HG02840 (cell line): ENCODE measurements at regions not wholly inside any gene's neighbourhood (a gene's known extent, or its start where the extent isn't known, plus 50 kb on each side); places are given as distances from the start of the nearest gene placed in this dataset.

Source experiments
- ATAC-seq: cut with Tn5 transposase; IDR thresholded peaks from one replicate; pipeline ENCODE4 v1.9.1; 2021; ENCODE audit warnings: mild to moderate bottlenecking, moderate library complexity, moderate number of reproducible peaks; ENCODE audit not compliant: unreplicated experiment, low FRiP score

DNA sequence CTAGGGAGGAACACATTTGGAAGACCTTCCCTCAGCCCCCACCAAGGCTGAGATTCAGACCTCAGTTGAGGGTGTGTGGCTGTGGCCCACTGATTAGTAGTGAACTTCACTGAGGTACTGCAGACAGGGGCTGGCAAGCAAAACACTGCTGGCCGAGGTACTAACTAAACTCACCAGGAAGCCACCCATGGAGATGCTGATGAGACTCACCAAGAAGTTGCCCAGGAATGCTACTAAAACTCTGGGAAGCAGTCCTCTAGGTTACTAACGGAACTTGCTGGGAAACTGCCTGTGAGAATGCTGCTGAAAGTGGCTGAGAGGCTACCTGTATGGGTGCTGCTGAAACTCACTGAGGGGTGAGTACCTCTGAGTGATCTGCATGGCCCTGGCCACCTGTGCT is 372.4 kb upstream of the RPS6KA3 start:
- no peak for ATAC-seq

DNA sequence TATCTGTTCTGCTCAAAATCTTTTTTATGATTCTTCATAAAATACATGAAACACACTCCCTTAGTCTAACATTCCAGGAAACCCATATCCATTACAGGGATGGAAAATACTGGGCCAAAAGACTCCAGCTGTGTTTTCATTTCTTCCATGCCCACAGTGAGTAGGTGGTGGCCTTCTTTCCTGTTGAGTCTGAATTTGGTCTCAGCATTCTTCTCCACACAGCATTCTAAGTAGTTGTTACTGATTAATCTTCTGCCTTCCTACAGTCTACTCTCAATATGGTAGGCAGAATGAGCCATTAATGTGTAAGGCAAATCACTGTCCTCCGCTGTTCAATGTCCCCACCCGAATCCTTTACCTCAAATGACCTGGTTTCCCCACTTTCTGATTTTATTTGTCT is 370.6 kb upstream of the RPS6KA3 start:
- ATAC-seq: no peak

DNA sequence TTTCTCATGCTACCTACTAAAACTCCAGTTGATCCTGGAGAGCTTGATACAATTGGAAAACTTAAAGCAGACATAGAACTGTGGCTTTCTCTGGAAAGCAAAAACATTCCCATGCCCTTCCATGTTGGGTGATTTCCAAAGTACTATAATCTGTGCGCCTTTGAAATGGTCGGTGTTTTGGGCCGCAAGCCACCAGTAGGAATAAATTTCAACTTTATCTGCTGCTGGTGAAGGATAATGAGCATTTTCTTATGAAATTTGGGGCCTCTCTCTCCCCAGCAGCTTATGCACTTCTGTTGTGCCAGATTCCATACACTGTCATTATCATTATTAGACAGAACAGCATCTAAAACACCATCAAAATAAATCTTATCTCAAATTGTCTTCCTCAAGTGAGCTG is 366.7 kb upstream of the RPS6KA3 start:
- ATAC-seq: no peak

DNA sequence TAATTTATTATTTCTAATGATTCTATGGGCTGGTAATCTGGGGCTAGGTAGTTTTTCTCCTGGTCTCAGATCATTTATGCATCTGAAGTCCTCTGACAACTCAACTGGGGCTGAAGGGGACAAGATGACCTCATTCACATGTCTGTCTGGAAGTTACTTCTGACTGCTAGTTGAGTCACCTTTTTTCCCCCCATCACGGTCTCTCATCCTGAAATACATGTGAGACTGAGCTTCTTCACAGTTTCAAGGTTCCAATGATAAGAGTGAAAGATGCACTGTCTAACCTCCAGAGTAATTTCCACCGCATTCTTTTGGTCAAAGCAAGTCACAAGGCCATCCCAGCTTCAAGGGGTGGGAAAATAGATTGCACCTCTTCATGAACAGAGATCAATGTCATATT is 356.7 kb upstream of the RPS6KA3 start:
- no peak for ATAC-seq

DNA sequence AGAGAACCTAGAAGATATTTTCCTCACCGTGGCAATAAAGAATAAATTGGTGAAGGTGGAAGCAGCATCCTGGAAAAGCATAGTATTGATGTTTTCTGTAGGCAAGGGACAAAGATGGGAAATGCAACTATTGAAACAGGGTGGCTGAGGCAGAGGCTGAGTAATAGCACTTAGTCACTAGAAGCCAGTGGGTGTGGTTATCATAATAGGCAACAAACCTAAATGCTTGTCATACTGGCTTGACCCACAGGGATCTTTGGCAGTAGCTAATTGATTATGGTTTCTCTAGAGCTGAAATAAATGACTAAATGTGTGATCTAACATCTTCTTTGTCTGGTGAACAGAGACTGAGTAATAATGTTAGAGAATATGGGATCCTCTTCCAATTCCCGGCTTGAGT is 353.6 kb upstream of the RPS6KA3 start:
- no peak for ATAC-seq

DNA sequence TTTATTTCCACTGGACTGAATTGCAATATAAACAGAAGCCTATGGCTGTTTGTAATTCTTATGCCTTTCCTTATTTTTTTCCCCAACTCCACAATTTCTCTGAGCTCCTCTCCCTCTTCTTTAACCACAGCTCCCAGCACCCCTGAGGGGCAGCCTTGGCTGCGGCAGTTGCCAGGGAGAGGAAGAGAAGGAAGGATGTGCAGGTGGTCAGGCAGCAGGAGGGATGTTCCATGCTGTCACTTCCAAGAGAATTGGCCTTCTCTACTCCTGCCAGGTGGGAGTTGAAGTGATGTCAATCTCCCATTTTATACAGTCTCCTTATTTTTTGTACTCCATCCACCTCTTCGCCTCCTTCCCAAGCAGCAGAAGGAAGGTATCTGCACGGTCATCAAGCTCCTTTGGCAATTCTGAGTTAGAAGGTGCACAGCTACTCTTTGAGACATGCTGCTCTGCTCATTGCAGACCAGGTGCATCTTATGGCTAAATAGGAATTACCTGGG is 343.3 kb upstream of the RPS6KA3 start:
- ATAC-seq: no peak

DNA sequence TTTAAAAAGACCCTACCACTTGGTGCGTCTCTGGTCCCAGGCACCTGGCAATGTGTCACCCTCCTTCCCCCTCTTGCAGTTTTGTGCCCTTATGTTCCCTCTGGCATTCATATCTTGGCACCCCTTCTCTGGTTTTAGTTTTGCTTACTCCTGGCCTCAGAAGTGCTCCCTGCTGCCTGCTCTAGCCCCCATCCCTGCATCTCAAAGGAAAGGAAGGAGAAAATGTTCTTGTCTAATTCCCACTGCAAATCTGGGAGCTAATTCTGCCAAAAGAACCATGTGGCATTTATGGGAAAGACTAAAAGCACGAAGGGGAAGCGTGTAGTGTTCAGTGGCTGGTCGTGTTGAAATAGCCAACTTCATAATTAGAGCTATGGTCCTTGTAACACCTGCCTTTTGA is 340.1 kb upstream of the RPS6KA3 start:
- no peak for ATAC-seq

DNA sequence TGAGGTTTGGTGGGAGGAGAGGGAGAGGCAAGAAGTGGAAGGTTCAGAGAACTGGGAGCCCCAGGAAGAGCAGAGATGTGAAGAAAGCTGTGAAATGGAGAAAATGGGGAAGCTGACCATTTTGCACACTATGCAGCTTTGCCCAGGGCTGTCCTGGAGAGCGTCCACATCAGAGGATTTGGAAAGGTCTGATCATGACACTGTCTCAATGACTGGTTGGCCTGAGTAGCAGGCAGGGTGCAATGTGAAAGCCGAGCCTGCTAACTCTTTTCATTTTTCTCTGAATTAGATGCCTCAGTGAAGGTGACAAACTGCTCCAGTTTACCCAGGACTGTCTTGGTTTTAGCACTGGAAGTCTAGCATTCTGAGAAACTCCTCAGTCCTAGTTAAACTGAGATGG is 330.1 kb upstream of the RPS6KA3 start:
- ATAC-seq: no peak

DNA sequence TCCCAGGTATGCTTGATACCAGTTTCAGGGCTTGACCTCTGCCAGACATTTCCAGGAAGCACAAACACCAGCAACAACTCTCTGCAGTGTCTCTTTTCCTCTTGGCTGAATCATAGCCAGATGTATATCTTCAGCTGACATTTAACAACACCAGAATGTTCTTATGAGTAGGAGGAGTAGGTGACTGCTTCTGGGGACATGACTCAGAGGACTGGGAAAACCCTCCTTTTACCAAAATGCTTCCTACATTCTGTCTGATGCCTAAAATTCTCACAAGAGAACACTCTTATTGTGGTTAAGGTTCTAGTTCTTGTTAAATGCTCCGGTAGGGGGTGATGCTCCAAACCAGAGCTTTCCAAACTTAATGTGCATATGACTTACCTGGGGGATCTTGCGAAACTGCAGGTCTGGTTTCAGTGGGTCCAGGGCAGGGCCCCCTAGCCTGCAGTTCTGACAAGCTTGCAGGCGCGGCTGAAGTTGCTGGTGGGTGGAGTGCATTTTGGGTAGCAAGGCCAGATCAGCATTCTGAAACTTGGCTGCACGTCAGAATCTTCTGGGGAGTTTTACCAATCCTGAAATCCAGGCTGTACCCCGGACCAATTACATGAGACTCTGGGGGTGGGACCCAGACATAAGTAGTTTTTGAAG is 329.3 kb upstream of the RPS6KA3 start:
- ATAC-seq: no peak

DNA sequence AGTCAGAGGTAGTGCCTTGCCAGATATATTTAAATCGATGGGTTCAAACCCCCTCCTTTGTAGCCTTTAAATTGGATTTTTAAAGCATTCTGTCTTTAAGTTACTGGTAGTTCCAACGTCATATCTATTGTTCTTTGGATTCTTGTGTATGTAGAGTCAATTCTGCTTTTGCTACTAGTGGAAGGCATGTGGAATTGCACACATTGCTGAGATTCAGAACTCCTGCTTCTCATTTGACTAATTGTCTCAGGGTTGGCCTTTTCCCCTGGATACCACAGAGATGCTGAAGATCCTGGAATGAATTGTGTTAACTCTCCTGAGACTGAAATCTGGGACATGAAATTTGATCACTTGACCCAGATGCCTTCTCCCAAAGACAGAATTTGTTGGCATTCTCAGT is 328.3 kb upstream of the RPS6KA3 start:
- ATAC-seq: no peak

DNA sequence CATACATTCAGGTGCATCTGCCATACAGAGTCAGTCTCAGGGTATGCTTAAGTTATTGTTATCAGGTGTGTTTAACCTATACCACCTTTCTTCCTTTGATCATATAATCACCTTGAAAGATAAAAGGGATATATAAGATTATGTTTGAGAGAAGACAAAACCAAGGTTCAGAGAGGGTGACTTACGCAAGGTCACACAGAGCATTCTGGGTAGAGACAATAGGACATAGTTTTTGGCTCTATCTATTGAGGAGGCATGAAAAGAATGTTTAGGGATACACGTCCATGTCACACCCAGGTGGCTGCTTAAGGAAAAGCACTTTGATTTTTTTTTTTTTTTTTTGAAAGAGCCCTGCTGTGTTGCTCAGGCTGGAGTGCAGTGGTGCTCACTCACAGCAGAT is 327.1 kb upstream of the RPS6KA3 start:
- no peak for ATAC-seq

DNA sequence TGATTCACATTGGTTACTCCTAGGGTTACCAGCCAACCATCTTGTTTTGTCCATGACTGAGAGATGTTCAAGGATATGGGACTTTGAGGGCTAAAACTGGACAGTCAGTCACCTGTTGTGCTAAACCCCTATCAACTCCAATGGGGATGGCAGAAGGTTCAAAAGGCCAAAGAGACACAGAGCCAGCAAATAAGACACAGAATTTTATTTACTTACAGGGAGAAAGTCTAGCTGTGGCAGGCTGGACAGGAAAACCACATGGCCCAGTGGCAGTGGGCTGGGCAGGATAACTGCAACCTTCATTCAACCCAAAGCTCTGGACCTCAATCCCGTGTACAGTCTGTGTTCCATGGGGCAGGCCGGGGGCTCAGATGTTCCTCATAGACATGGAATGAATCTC is 326.7 kb upstream of the RPS6KA3 start:
- ATAC-seq: no peak

DNA sequence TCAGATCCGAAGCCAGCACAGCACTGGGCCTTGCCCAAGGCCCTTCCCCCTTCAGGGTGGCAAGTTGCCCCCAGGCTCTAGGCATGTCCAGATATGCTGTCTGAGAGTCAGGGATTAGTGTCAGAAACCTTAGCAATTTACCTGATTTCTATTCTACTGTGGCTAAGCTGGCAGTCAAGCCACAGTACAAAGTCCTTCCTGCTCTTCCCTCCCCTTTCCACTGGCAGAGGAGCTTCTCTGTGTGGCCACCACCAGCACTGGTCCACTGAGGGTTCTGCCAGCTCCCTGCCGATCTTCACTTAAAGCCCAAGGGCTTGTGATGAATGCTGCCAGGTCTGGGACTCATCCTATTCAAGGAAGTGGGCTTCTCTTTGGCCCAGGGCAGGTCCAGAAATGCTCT is 324.5 kb upstream of the RPS6KA3 start:
- ATAC-seq: no peak

DNA sequence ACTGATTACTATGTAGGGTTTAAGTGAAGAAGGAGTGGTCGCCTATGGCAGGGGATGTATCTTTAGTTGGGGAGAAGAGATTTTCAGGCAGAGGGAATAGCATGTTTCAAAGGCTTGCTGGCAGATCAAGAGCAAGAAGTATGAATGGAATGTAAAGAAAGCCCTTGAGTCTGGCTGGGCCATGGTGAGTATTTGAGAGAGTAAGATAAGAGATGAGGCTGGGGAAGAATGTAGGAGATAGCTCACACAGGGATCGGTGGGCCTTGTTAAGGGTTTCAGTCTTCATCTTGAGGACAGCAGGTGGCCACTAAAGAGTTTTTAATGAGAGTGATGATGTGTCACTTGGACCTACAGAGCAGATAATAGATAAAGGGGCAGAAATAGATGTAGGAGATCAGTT is 319.1 kb upstream of the RPS6KA3 start:
- no peak for ATAC-seq

DNA sequence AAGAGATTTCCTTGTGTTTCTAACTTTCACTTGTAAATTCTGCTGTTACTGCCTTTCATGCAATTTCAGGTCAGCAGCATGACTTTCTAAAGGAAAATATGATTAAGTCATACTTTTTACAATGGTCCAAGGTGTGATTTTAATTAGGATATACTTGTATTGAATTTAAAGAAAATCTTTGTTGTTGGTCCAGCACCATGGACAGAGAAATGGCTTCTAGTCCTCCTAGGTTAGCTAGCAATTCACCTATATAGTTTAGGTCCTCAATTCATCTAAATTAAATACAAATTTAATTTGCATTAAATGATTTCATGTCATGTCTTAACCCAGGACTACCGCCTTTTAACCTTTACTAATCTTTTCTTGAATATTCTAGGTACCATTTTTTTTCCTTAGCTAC is 304.9 kb upstream of the RPS6KA3 start:
- ATAC-seq: no peak

DNA sequence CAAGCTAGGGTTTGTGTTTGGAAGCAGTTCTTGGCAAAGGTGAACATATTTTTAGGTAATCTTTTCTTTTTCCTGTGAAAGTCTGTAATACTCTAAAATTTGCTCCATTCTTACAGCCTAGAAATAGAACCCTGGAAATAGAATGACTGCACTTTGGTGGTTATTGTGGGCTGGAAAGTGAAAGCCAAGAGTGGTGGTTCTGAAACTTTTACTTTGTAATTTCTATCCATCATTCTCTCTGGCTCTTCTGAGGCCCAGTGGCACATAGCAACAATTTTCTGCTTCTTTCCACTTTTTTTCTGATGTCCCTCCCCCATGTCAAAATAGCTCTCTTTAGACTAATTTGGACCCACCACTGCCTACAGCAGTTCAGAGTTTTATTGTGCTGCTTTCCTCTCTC is 300.4 kb upstream of the RPS6KA3 start:
- no peak for ATAC-seq

DNA sequence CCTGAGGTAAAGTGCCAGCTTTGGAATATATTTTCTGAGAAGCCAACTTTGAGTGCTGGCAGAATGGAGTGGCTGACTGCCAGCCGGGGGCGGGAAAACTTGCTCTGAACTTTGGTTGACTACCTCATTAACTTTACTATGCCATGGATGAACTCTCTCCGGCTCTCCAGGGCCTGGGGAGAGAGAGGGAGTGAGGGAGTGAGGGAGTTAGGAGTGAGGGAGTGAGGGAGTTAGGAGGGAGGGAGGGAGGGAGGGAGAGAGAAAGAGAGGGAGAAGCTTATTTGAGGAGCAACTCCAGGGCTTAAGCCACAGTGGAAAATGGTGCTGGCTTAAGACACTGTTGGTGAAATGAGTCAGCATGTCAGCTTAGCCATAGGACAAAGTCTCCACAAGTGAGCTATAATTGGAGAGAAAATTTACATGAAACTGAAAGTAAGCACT is 280.9 kb upstream of the RPS6KA3 start:
- ATAC-seq: no peak

DNA sequence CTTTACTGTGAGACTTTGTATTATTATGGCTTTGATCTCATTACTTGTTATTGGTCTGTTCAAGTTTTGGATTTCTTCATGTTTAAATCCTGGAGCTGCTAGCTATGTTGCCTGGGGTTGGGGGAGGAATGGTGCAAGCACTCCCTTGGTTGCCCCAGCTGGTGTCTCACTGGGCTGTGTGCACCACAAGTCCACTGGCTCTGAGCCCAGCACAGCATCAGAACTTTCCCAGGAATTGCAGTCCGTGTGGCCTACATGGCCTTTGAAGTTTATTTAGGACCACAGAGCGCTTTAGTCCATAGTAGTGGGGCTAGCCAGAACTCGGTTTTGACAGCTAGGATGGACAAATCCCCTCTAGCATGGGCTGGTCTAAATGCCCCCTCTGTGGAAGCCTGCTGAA is 278.8 kb upstream of the RPS6KA3 start:
- no peak for ATAC-seq

DNA sequence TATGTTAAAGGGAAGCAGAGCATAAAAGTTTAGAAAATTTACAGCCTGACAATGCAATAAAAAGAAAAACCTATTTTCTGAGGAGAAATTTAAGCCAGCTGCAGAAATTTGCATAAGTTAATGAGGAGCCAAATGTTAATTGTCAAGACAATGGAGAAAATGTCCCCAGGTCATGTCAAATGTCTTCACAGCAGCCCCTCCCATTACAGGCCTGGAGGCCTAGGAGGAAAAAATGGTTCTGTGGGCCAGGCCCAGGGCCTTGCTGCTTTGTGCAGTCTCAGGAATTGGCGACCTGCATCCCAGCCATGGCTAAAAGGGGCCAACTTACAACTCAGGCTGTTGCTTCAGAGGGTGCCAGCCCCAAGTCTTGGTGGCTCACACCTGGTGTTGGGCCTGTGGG is 275.4 kb upstream of the RPS6KA3 start:
- ATAC-seq: no peak

DNA sequence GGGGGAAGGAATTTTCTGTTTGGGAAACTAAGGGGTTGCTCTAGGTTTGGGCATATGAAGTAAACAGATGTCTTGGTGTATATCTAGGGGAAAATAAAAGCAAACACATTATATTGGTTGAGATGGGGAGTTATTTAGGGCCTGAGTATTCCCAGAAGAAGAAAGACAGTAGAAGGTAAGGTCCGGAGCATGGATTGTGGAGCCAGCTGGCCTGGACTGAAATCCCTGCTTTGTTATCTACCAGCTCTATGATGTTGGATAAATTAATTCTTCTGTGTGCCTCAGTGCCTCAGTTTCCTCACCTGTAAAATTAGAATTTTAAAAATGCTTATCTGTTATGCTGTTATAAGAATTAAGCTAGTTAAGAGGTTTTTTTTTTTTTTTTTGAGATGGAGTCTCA is 272.3 kb upstream of the RPS6KA3 start:
- no peak for ATAC-seq

DNA sequence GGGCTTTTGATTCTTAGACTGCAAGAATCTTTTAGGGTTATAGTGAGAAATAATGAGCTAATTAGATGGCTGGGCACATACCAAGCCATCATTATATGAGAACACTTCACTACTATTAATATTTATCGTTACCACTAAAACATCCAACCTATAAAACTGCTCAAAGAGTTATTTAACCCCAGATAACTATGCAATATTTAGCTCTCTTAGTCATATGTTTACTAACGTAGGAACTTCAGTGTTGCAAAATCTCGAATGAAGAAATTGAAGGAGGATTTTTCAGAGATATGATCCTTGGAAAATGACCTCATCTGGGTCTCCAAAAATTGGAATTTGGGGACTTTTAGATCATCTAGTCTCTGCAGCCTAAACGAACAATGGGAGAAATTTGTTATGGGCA is 265.0 kb upstream of the RPS6KA3 start:
- no peak for ATAC-seq

DNA sequence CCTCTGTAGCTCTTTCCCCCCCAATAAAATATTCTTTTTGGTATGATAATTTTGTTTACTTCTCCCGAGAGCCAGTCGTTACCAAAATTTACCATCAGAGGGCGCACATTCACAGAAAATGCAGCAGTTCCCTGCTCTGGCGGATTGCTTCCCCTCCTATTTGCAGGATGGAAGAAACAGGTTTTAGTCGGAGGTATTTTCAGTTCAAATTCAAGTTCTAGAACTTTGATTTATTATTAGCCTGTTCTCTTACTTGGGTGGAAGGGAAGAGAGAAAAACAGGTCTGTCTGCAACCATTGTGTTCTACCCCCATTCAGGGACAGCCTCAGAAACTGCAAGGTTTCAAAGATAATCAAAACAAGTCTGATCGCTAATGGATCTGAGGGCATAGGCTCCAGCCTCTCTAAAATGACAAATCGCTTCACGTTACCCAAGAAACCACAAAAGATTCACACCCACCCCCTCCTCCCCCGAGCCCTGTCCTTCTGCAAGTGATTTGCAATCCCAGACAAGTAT is 263.8 kb upstream of the RPS6KA3 start:
- no peak for ATAC-seq

DNA sequence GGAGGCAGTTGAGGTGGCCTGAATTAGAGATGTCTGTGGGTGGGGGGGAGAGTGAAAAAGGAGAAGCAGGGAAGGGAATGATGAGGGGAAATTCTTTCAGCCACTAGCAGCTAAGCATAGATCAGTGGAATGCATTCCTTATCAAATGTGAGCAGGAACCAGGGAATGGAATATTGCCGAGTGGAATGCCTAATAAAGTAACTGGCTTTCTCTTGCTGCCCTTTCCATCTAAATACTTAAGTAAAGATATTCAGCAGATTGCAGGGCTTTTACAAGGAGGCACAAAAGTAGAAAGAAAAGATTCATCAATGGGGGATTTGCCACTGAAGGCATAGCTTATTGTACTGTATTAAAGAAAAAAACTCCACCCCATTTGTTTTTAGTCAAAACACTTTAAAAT is 263.0 kb upstream of the RPS6KA3 start:
- ATAC-seq: no peak
